Immature natural killer cell (primary cell): ENCODE measurements at regions not wholly inside any gene's neighbourhood (a gene's known extent, or its start where the extent isn't known, plus 50 kb on each side); places are given as distances from the start of the nearest gene placed in this dataset.

Experiments
- DNase-seq, 3 donors: peaks; one replicate each; pipeline ENCODE4 v3.0.0; 2022; ENCODE audit warnings: mixed read lengths in 1 of 3
- H3K27ac Mint-ChIP-seq, 6 donors: one replicate each; pipeline ENCODE4 v1.8.0; 2020; ENCODE audit warnings: mixed read lengths in 6 of 6, mild to moderate bottlenecking in 5 of 6, inconsistent platforms in 4 of 6, moderate library complexity in 3 of 6
- H3K27me3 Mint-ChIP-seq, 3 donors: one replicate each; pipeline ENCODE4 v1.8.0; 2020 to 2021; ENCODE audit warnings: low read depth in 3 of 3, mild to moderate bottlenecking in 3 of 3, mixed read lengths in 3 of 3, moderate library complexity in 3 of 3, inconsistent platforms in 1 of 3
- H3K36me3 Mint-ChIP-seq, 3 donors: one replicate each; pipeline ENCODE4 v1.8.0; 2020; ENCODE audit warnings: mixed read lengths in 3 of 3, inconsistent platforms in 2 of 3, mild to moderate bottlenecking in 2 of 3
- H3K4me1 Mint-ChIP-seq, 2 donors: one replicate each; pipeline ENCODE4 v1.8.0; 2020; ENCODE audit warnings: inconsistent platforms in 2 of 2, mild to moderate bottlenecking in 2 of 2, mixed read lengths in 2 of 2, moderate library complexity in 1 of 2
- H3K4me3 Mint-ChIP-seq, 5 donors: one replicate each; pipeline ENCODE4 v1.8.0; 2020; ENCODE audit warnings: mild to moderate bottlenecking in 5 of 5, mixed read lengths in 5 of 5, inconsistent platforms in 3 of 5, moderate library complexity in 3 of 5
- H3K9me3 Mint-ChIP-seq, 6 donors: one replicate each; pipeline ENCODE4 v1.8.0; 2020; ENCODE audit warnings: mild to moderate bottlenecking in 6 of 6, mixed read lengths in 6 of 6, inconsistent platforms in 4 of 6, moderate library complexity in 3 of 6

GRCh38 chr4:32789026-32789608 lies 2068.9 kb downstream of the PCDH7 start:
- H3K36me3 Mint-ChIP-seq = no peaks in the 10 kb centered on the region
- DNase-seq = no peak
- H3K27me3 Mint-ChIP-seq = peaks cover 0 to 2% (median 0%) of the 10 kb centered on the region in 3 donors
- no peak overlapping the region for H3K4me3 Mint-ChIP-seq
- peaks cover 1 to 19% (median 7%) of the 10 kb centered on the region in 6 donors for H3K9me3 Mint-ChIP-seq
- no peak overlapping the region for H3K27ac Mint-ChIP-seq
- H3K4me1 Mint-ChIP-seq = no peaks in the 10 kb centered on the region

- Mint-ChIP-seq H3K27me3 (peaks cover 0 to 2% (median 0%) of the 10 kb centered on the region in 3 donors), H3K36me3 (no peaks in the 10 kb centered on the region), H3K4me3 (no peak overlapping the region), H3K4me1 (no peaks in the 10 kb centered on the region), H3K9me3 (peaks cover 2 to 16% (median 7%) of the 10 kb centered on the region in 6 donors), H3K27ac (no peak overlapping the region)
- no peak for DNase-seq
Observed at GRCh38 chr4:32790803-32791202, 2070.6 kb downstream of the PCDH7 start.

- no peaks in the 10 kb centered on the region for H3K4me1 Mint-ChIP-seq
- H3K9me3 Mint-ChIP-seq = peaks cover 0 to 45% (median 24%) of the 10 kb centered on the region in 6 donors
Observed at GRCh38 chr4:32798471-32799159, 2078.4 kb downstream of the PCDH7 start.

DNA sequence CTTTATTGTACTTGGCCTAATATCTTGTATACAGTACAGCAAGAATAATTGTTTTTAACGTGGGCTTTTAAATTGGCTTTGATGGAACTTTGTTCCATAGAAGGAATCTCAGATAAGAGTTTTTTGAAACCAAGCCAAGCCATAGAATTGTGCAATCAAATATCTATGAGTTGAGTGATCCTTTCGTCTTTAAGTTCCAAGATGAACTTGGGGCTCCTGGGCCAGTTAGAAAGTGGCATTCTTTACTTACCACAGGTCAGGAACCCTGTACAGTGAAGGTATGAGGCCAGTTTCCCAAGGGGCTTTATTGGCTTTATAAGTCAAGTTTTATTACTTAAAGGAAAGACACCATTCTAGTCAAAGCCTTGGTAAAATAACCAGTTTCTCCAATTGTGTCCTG lies 2104.2 kb downstream of the PCDH7 start:
- Mint-ChIP-seq H3K27ac (no peak overlapping the region), H3K9me3 (peaks cover 8 to 38% (median 17%) of the 10 kb centered on the region in 6 donors), H3K36me3 (peaks cover 0 to 3% (median 0%) of the 10 kb centered on the region in 3 donors), H3K4me1 (no peaks in the 10 kb centered on the region), H3K27me3 (no peaks in the 10 kb centered on the region), H3K4me3 (no peak overlapping the region)
- DNase-seq = no peak

More at GRCh38 chr4:32798471-32799159, 2078.4 kb downstream of the PCDH7 start:
- H3K4me3 Mint-ChIP-seq = no peak overlapping the region
- no peak overlapping the region for H3K27ac Mint-ChIP-seq
- no peak for DNase-seq
- no peaks in the 10 kb centered on the region for H3K36me3 Mint-ChIP-seq
- no peaks in the 10 kb centered on the region for H3K27me3 Mint-ChIP-seq

GRCh38 chr4:32826169-32826568 lies 2106.0 kb downstream of the PCDH7 start:
- Mint-ChIP-seq H3K4me3 (no peak overlapping the region), H3K4me1 (no peaks in the 10 kb centered on the region), H3K36me3 (peaks cover 0 to 3% (median 0%) of the 10 kb centered on the region in 3 donors), H3K27ac (no peak overlapping the region), H3K27me3 (no peaks in the 10 kb centered on the region), H3K9me3 (peaks cover 6 to 44% (median 13%) of the 10 kb centered on the region in 6 donors)
- DNase-seq = no peak

- H3K36me3 Mint-ChIP-seq = peaks cover 0 to 3% (median 0%) of the 10 kb centered on the region in 3 donors
- no peak for DNase-seq
- H3K4me3 Mint-ChIP-seq = no peak overlapping the region
- H3K27me3 Mint-ChIP-seq = no peaks in the 10 kb centered on the region
- H3K27ac Mint-ChIP-seq = no peak overlapping the region
- peaks cover 2 to 28% (median 6%) of the 10 kb centered on the region in 6 donors for H3K9me3 Mint-ChIP-seq
- no peaks in the 10 kb centered on the region for H3K4me1 Mint-ChIP-seq
Observed at GRCh38 chr4:32830160-32830559, 2110.0 kb downstream of the PCDH7 start.

DNA sequence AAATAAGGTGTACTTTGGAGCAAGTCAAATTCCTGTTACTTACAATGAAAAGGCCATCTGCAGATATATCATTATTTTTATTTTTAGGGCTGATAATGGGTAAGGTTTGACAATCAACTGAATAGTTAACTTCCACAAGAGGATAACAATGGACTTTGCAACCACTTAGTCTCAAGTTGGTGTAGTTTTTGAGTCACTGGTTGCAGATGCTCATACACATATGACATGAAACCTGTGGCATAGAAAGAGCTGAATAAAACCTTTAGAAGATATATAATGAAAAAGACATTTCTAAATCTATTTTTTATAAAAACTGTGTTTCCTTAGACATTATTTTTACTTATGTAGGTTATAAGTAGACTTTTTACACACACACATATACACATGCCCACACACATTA lies 2110.9 kb downstream of the PCDH7 start:
- no peak overlapping the region for H3K27ac Mint-ChIP-seq
- H3K4me3 Mint-ChIP-seq = no peak overlapping the region

GRCh38 chr4:32840461-32841189 lies 2120.5 kb downstream of the PCDH7 start:
- no peak for DNase-seq
- Mint-ChIP-seq H3K4me1 (no peaks in the 10 kb centered on the region), H3K27ac (no peak overlapping the region), H3K4me3 (no peak overlapping the region), H3K9me3 (peaks cover 0 to 26% (median 10%) of the 10 kb centered on the region in 6 donors), H3K27me3 (peaks cover 0 to 2% (median 0%) of the 10 kb centered on the region in 3 donors), H3K36me3 (no peaks in the 10 kb centered on the region)

More for the DNA sequence above, 2110.9 kb downstream of the PCDH7 start:
- peaks cover 0 to 3% (median 0%) of the 10 kb centered on the region in 3 donors for H3K36me3 Mint-ChIP-seq
- H3K27me3 Mint-ChIP-seq = no peaks in the 10 kb centered on the region
- peaks cover 0 to 28% (median 6%) of the 10 kb centered on the region in 6 donors for H3K9me3 Mint-ChIP-seq
- no peaks in the 10 kb centered on the region for H3K4me1 Mint-ChIP-seq
- DNase-seq = no peak

GRCh38 chr4:32841217-32841616 lies 2121.0 kb downstream of the PCDH7 start:
- Mint-ChIP-seq H3K4me1 (no peaks in the 10 kb centered on the region), H3K36me3 (no peaks in the 10 kb centered on the region), H3K9me3 (peaks cover under 1 to 26% (median 11%) of the 10 kb centered on the region in 6 donors), H3K4me3 (no peak overlapping the region), H3K27ac (no peak overlapping the region), H3K27me3 (peaks cover 0 to 2% (median 0%) of the 10 kb centered on the region in 3 donors)
- DNase-seq = no peak

GRCh38 chr4:32847461-32847860 lies 2127.3 kb downstream of the PCDH7 start:
- no peak overlapping the region for H3K27ac Mint-ChIP-seq
- H3K4me1 Mint-ChIP-seq = no peaks in the 10 kb centered on the region
- peaks cover 6 to 46% (median 23%) of the 10 kb centered on the region in 6 donors for H3K9me3 Mint-ChIP-seq
- H3K4me3 Mint-ChIP-seq = no peak overlapping the region
- no peaks in the 10 kb centered on the region for H3K36me3 Mint-ChIP-seq
- peaks cover 0 to 2% (median 0%) of the 10 kb centered on the region in 3 donors for H3K27me3 Mint-ChIP-seq
- DNase-seq = no peak

- Mint-ChIP-seq H3K36me3 (no peaks in the 10 kb centered on the region), H3K4me3 (no peak overlapping the region), H3K27me3 (peaks cover 0 to 1% (median 0%) of the 10 kb centered on the region in 3 donors), H3K27ac (no peak overlapping the region), H3K4me1 (no peaks in the 10 kb centered on the region), H3K9me3 (peaks cover 5 to 28% (median 13%) of the 10 kb centered on the region in 6 donors)
- no peak for DNase-seq
Observed at GRCh38 chr4:32855622-32856021, 2135.5 kb downstream of the PCDH7 start.

DNA sequence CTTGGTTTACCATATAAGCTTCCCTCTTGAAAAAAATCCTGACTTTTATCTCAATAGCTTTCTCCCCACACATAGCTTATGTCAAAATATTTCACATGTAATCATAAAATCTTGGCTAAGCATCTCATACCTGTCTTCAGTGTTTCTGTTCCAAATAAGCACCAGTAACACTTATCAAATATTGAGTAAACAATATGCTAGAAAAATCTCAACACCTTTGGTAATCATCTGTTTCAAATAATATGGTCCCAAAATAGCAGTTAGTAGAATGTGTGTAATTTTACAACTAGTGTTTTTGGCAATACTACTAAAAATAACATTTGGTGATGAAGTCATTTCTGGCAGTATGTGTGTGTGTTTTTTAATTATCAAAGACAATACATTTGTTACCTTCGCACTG lies 2138.2 kb downstream of the PCDH7 start:
- DNase-seq = no peak
- Mint-ChIP-seq H3K4me1 (no peaks in the 10 kb centered on the region), H3K4me3 (no peak overlapping the region), H3K9me3 (peaks cover 2 to 15% (median 8%) of the 10 kb centered on the region in 6 donors), H3K36me3 (no peaks in the 10 kb centered on the region), H3K27ac (no peak overlapping the region), H3K27me3 (peaks cover 0 to 1% (median 0%) of the 10 kb centered on the region in 3 donors)

DNA sequence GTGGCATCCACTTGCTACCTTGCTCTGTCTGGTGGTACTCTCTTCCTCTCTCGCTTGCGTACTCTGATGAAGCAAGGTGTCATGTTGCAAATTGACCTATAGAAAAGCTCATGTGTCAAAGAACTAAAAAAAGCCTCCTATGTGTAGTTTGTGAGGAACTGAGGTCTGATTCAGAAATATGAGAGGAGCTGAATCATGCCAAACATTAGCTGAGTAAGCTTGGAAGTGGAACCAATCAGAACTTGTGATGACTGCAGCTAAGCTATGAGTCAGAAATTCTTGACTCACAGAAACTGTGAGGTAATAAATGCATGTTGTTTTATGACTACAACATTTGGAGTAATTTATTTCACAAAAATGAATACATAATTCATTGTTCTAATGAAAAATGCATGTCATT lies 2138.8 kb downstream of the PCDH7 start:
- Mint-ChIP-seq H3K9me3 (peaks cover 2 to 15% (median 8%) of the 10 kb centered on the region in 6 donors), H3K36me3 (no peaks in the 10 kb centered on the region), H3K27ac (no peak overlapping the region), H3K27me3 (peaks cover 0 to 1% (median 0%) of the 10 kb centered on the region in 3 donors), H3K4me3 (no peak overlapping the region), H3K4me1 (no peaks in the 10 kb centered on the region)
- no peak for DNase-seq
